ENCODE measurements at regions not wholly inside any gene's neighbourhood (a gene's known extent, or its start where the extent isn't known, plus 50 kb on each side); places are given as distances from the start of the nearest gene placed in this dataset.

DNA sequence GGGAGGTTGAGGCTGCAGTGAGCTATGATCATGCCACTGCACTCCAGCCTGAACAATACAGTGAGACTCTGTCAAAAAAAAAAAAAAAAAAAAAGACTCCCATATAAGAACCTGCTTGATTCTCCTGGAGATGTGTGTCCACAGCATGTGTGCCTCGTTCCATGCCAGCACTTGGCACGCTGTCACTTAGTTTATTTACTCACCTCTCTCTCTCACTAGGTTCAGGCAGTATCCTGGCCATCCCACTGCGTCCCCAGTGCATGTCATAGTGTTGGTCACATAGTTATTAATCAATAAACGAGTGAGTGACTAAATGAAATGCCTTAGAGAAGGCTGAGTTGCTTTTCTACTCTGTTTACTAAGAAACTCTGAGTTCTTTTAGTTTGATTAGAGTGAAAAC, 79.1 kb upstream of the GPR12 start:
- no peak for TF ChIP-seq POLR2A (IDR thresholded peaks at IDR 0.05)
- TF ChIP-seq, protein P1, sequence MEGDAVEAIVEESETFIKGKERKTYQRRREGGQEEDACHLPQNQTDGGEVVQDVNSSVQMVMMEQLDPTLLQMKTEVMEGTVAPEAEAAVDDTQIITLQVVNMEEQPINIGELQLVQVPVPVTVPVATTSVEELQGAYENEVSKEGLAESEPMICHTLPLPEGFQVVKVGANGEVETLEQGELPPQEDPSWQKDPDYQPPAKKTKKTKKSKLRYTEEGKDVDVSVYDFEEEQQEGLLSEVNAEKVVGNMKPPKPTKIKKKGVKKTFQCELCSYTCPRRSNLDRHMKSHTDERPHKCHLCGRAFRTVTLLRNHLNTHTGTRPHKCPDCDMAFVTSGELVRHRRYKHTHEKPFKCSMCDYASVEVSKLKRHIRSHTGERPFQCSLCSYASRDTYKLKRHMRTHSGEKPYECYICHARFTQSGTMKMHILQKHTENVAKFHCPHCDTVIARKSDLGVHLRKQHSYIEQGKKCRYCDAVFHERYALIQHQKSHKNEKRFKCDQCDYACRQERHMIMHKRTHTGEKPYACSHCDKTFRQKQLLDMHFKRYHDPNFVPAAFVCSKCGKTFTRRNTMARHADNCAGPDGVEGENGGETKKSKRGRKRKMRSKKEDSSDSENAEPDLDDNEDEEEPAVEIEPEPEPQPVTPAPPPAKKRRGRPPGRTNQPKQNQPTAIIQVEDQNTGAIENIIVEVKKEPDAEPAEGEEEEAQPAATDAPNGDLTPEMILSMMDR (IDR thresholded peaks at IDR 0.05) = no peak

Data from adrenal gland (tissue), 5 donors.